Stimulated activated naive B cell treated with anti-CD40 and anti-IgM and Interleukin-4, amounts not matched to agents 10 μg/mL and 1 μg/mL and 100 μg/mL, for 72 hours (primary cell): ENCODE measurements at regions not wholly inside any gene's neighbourhood (a gene's known extent, or its start where the extent isn't known, plus 50 kb on each side); places are given as distances from the start of the nearest gene placed in this dataset.

Experiments
- ATAC-seq, 2 donors: fragments of 150-1000 bp; cut with Tn5 transposase; replicated peaks; 2 replicates each; pipeline ENCODE4 v1.10.0; 2021; ENCODE audit warnings: moderate library complexity in 1 of 2
- DNase-seq: peaks from one replicate; pipeline ENCODE4 v3.0.0; 2021
- H3K27ac Mint-ChIP-seq: one replicate; pipeline ENCODE4 v1.8.0; 2022; ENCODE audit warnings: mild to moderate bottlenecking, mixed read lengths
- H3K27me3 Mint-ChIP-seq, 2 donors: one replicate each; pipeline ENCODE4 v1.8.0; 2022; ENCODE audit warnings: mixed read lengths in 2 of 2
- H3K36me3 Mint-ChIP-seq, 2 donors: one replicate each; pipeline ENCODE4 v1.8.0; 2022; ENCODE audit warnings: mixed read lengths in 2 of 2, mild to moderate bottlenecking in 1 of 2
- H3K4me1 Mint-ChIP-seq, 2 donors: one replicate each; pipeline ENCODE4 v1.8.0; 2022; ENCODE audit warnings: mixed read lengths in 2 of 2, mild to moderate bottlenecking in 1 of 2
- H3K4me3 Mint-ChIP-seq, 2 donors: one replicate each; pipeline ENCODE4 v1.8.0; 2022; ENCODE audit warnings: mild to moderate bottlenecking in 2 of 2, mixed read lengths in 2 of 2, moderate library complexity in 1 of 2
- H3K9me3 Mint-ChIP-seq, 2 donors: one replicate each; pipeline ENCODE4 v1.8.0; 2022; ENCODE audit warnings: mixed read lengths in 2 of 2, mild to moderate bottlenecking in 1 of 2

DNA sequence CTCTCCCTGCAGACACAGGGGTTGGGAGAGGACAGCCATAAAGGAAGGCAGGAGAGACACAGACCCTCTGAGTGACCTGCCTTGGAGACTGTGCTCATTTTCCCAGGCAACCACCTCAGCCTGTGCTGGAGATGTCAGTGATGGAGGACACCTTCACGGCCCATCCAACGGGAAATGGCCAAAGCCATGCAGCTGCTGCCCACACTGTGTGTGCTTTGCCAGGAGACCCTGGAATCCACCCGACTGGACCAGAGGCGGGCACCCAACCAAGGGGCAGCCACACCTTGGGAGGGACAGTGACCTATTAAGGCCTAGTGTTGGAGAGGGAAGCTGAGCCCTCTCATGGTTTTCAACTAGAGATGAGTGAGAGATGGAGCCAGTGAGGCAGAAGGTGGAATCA lies 192.5 kb downstream of the SMAD2 start:
- no peak for DNase-seq
- H3K9me3 Mint-ChIP-seq, result peaks cover 5% of the 10 kb centered on the region in 2 donors
- no peak overlapping the region for H3K27ac Mint-ChIP-seq
- ATAC-seq, result no peak
- H3K4me1 Mint-ChIP-seq, result peaks cover 3 to 5% of the 10 kb centered on the region in 2 donors
- peaks cover 38 to 47% of the 10 kb centered on the region in 2 donors for H3K27me3 Mint-ChIP-seq
- peaks cover 4% of the 10 kb centered on the region in 2 donors for H3K36me3 Mint-ChIP-seq
- no peak overlapping the region for H3K4me3 Mint-ChIP-seq

- DNase-seq (no peak), ATAC-seq (no peak)
- Mint-ChIP-seq H3K9me3 (peaks cover 5% of the 10 kb centered on the region in 2 donors), H3K27me3 (peaks cover 43 to 47% of the 10 kb centered on the region in 2 donors), H3K4me1 (peaks cover 3 to 5% of the 10 kb centered on the region in 2 donors), H3K27ac (no peak overlapping the region), H3K36me3 (peaks cover 4% of the 10 kb centered on the region in 2 donors), H3K4me3 (no peak overlapping the region)
These were observed 193.1 kb downstream of the SMAD2 start for GRCh38 chr18:47737198-47737830.

DNA sequence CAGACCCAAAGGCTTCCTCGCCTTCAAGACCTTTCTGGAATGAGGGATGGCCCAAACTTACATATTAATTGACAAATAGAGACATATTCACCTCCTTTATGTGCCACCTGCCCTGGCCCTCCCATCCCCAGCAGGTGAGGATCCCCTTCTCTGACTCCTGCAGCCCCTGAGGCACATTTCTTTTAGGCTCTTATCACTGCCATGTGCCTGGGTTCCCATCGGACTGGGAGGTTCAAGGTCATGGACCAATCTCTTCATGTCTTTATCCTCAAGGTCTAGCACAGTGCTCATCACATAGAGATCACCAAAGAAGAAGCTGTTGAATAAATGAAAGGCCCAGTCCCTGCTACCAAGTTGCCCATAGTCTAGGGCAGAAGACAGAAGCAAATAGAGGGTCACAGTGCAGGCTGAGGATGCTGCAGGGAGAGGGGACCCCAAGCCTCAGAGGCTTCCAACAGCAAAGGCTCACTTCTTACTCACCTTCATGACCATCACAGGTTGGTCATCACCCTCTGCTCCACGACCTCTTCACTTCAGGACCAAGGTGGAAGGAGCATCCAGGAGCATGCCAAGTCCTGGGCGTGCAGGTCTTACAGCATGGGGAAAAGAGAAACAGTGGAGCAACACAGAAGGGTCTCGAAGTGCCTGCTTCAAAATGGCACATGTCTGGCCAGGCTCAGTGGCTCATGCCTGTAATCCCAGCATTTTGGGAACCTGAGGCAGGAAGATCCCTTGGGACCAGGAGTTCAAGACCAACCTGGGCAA lies 193.9 kb downstream of the SMAD2 start:
- peaks cover 3 to 5% of the 10 kb centered on the region in 2 donors for H3K4me1 Mint-ChIP-seq
- H3K27me3 Mint-ChIP-seq, result peaks cover 43 to 47% of the 10 kb centered on the region in 2 donors
- H3K36me3 Mint-ChIP-seq, result peaks cover 4% of the 10 kb centered on the region in 2 donors
- no peak overlapping the region for H3K4me3 Mint-ChIP-seq
- DNase-seq, result no peak
- H3K9me3 Mint-ChIP-seq, result peaks cover 5% of the 10 kb centered on the region in 2 donors
- ATAC-seq, result no peak
- no peak overlapping the region for H3K27ac Mint-ChIP-seq

DNA sequence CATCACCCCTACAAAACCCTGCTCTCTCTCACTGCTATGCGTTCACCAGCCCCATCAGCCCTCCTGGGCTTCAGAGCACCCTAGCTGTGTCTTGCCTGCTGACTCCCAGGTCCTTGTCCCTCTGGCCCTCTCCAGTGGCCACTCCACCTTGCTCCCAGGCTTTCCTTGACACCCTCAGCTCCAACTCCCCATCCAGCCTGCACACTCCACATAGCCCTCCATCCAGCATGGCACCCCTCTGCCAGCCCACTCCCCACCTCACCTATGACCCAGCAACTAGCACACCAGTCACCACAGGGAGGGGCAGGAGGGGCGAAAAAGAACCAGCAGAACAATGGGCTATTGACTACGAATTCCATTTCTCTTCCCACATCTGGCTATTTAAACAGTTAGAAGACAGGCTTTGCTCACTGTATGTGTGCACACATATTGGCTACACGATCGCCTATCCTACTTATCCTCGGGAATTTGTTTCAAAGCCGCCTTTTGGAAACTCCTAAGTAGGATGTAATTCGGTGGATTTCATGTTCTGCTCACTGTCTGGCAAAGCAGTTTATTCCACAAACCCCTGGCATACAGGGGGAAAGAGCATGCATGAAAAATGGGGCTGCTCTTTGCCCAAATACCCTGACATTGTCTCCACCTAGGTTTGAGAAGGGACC lies 195.3 kb downstream of the SMAD2 start:
- ATAC-seq (no peak), DNase-seq (no peak)
- Mint-ChIP-seq H3K27me3 (peaks cover 51 to 57% of the 10 kb centered on the region in 2 donors), H3K36me3 (peaks cover 4% of the 10 kb centered on the region in 2 donors), H3K4me1 (peaks cover 3 to 5% of the 10 kb centered on the region in 2 donors), H3K9me3 (peaks cover 5% of the 10 kb centered on the region in 2 donors), H3K4me3 (no peak overlapping the region), H3K27ac (no peak overlapping the region)

DNA sequence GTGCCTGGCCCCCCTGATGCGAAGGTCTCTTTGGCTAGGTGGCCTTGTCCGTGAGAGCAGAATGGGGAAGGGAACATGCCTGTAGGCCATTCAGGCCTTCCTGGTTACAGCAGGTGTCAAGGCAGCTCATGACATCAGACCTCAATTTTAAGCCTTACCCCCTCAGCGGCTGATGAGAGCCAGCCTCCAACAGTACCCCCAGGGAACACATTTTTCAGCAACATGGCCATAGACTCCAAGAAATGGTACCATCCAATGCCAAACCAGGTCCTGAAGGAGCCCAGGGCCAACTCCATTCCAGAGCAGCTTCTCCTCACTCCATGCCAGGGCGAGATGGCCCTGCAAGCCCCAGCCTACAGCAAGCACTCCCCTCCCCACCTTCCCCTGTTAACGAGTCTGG lies 199.2 kb downstream of the SMAD2 start:
- no peak for ATAC-seq
- H3K4me1 Mint-ChIP-seq, result no peaks in the 10 kb centered on the region
- H3K27ac Mint-ChIP-seq, result no peak overlapping the region
- DNase-seq, result no peak
- no peaks in the 10 kb centered on the region for H3K36me3 Mint-ChIP-seq
- no peak overlapping the region for H3K4me3 Mint-ChIP-seq
- peaks cover 37 to 52% of the 10 kb centered on the region in 2 donors for H3K27me3 Mint-ChIP-seq
- no peaks in the 10 kb centered on the region for H3K9me3 Mint-ChIP-seq

GRCh38 chr18:47730795-47731194 lies 199.7 kb downstream of the SMAD2 start:
- Mint-ChIP-seq H3K4me3 (no peak overlapping the region), H3K27me3 (peaks cover 36 to 47% of the 10 kb centered on the region in 2 donors), H3K4me1 (no peaks in the 10 kb centered on the region), H3K27ac (no peak overlapping the region), H3K36me3 (no peaks in the 10 kb centered on the region), H3K9me3 (no peaks in the 10 kb centered on the region)
- no peak for ATAC-seq
- DNase-seq, result no peak

DNA sequence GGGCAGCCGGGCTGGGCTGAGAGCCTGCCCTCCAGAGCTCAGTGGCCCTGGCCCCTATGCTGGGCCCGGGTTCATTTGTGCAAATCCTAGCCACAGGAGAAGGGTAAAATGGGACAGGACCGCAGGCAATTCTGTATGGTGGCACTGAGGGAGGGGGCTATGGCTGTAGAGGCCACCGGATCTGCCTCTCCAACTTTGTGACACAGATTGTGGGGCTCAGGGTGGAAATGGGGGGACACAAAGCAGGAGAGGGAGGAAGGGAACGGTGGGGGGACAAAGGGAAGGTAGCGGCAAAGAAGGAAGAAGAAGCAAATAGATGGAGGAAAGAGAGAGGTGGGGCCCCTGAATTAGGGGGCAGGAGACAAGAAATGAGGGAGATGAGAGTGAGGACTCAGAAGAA lies 201.1 kb downstream of the SMAD2 start:
- Mint-ChIP-seq H3K36me3 (no peaks in the 10 kb centered on the region), H3K27me3 (peaks cover 25 to 39% of the 10 kb centered on the region in 2 donors), H3K4me1 (no peaks in the 10 kb centered on the region), H3K4me3 (no peak overlapping the region), H3K27ac (no peak overlapping the region), H3K9me3 (no peaks in the 10 kb centered on the region)
- DNase-seq (no peak), ATAC-seq (no peak)

- Mint-ChIP-seq H3K4me1 (no peaks in the 10 kb centered on the region), H3K27me3 (peaks cover 21 to 38% of the 10 kb centered on the region in 2 donors), H3K27ac (no peak overlapping the region), H3K36me3 (no peaks in the 10 kb centered on the region), H3K4me3 (no peak overlapping the region), H3K9me3 (no peaks in the 10 kb centered on the region)
- no peak for DNase-seq
- no peak for ATAC-seq
These were observed 201.5 kb downstream of the SMAD2 start for GRCh38 chr18:47728921-47729320.

DNA sequence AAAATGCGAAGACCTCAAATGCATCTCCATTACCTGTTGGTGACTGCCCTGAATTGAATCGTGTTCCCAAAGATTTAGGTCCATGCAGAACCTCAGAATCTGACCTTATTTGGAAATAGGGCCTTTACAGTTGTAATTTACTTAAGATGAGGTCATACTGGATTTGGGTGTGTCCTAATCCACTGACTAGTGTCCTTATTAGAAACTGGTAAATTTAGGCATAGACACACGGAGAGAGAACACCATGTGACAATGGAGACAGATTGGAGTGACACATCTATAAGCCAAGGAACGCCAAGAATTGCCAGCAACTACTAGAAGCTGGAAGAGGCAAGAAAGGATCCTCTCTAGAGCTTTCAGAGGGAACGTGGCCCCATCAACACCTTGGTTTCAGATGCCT lies 203.1 kb downstream of the SMAD2 start:
- Mint-ChIP-seq H3K4me1 (no peaks in the 10 kb centered on the region), H3K36me3 (no peaks in the 10 kb centered on the region), H3K27me3 (peaks cover 14 to 38% of the 10 kb centered on the region in 2 donors), H3K4me3 (no peak overlapping the region), H3K9me3 (no peaks in the 10 kb centered on the region), H3K27ac (no peak overlapping the region)
- ATAC-seq, result no peak
- no peak for DNase-seq

DNA sequence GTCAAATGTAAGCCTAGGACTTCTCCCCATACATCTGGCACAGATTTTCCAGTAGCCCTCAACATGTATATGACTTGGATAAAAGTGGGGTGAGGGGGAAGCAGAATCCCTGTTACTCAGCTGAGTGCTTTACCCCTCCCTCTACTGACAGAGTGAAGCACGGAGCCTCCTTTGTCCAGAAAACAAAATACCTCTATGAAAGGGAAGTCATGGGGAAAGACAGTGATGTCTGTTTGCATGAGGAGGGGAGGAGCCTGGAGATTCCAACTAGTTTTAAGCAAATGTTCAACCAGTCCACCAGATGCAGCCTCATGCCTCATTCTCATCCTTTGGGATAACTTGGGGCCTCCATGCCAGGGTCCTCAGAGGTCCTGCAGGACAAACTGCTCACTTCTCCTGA lies 203.9 kb downstream of the SMAD2 start:
- no peak overlapping the region for H3K4me3 Mint-ChIP-seq
- H3K27ac Mint-ChIP-seq, result no peak overlapping the region
- ATAC-seq, result no peak
- H3K4me1 Mint-ChIP-seq, result no peaks in the 10 kb centered on the region
- H3K9me3 Mint-ChIP-seq, result no peaks in the 10 kb centered on the region
- DNase-seq, result no peak
- H3K36me3 Mint-ChIP-seq, result no peaks in the 10 kb centered on the region
- peaks cover 14 to 38% of the 10 kb centered on the region in 2 donors for H3K27me3 Mint-ChIP-seq

- Mint-ChIP-seq H3K36me3 (no peaks in the 10 kb centered on the region), H3K27me3 (peaks cover 15 to 39% of the 10 kb centered on the region in 2 donors), H3K4me3 (no peak overlapping the region), H3K9me3 (no peaks in the 10 kb centered on the region), H3K4me1 (no peaks in the 10 kb centered on the region), H3K27ac (no peak overlapping the region)
- DNase-seq (no peak), ATAC-seq (no peak)
These were observed 204.8 kb downstream of the SMAD2 start for GRCh38 chr18:47725656-47726055.

DNA sequence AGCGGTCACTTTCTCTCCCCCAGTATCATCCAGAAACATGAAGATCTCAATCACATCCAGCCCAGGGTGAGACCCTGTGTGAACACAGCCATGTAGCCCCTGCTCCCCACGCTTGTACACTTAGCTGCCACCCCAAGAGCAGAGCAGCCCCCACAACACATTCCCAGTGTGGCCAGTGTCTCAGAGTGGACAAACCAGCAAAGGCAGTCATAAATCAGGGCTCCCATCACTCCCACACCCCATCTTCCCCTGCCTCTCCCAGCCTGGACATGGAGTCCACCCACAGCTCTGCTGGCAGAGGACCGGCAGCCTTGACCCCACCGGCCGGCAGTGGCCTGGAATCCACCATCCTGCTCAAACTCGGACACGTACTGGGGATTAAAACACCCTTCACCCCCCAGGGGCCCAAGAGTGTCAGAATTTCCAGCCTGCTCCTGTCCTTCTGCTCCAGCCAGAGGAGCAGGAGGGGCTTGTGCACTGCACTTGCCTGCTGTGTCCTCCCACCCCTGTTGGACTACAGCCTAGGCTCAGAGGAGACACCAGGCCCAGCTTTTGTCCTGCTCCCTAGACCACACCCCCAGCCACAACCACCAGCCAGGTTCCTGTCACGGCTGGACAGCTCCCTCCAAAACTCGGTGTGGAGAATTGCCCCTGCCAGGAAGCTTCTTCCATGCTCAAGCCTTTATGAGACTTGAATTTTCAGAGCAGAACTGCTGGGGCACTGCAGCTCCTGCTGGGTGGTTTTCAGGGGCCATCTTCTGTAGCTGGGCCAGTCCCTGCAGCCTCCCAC lies 206.1 kb downstream of the SMAD2 start:
- Mint-ChIP-seq H3K27ac (no peak overlapping the region), H3K4me3 (no peak overlapping the region), H3K4me1 (no peaks in the 10 kb centered on the region), H3K9me3 (no peaks in the 10 kb centered on the region), H3K27me3 (peaks cover 14 to 37% of the 10 kb centered on the region in 2 donors), H3K36me3 (no peaks in the 10 kb centered on the region)
- DNase-seq, result no peak
- ATAC-seq, result no peak

DNA sequence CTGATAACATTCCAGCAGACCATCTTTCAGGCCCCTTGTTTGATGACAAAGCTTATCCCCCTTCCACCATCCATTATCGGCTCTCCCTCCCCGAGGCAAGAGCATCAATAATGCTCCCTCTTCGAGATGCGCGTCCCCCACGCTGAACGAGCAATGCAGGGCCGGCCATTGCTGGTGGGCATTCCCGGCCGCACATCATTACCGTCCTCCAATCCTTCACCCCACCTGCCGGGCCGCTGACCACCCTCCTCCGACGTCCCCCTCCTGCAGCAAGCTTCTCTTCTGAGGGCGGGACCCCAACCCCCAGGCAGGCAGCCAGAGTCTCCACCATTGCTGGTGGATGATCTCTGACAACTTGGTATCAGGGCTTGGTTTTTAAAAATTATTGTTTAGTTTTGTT lies 208.6 kb downstream of the SMAD2 start:
- Mint-ChIP-seq H3K4me3 (no peak overlapping the region), H3K36me3 (no peaks in the 10 kb centered on the region), H3K27ac (no peak overlapping the region)

GRCh38 chr18:47720741-47721140 lies 209.7 kb downstream of the SMAD2 start:
- Mint-ChIP-seq H3K9me3 (no peaks in the 10 kb centered on the region), H3K4me3 (no peak overlapping the region), H3K27ac (no peak overlapping the region), H3K27me3 (peaks cover 14 to 25% of the 10 kb centered on the region in 2 donors), H3K4me1 (no peaks in the 10 kb centered on the region), H3K36me3 (no peaks in the 10 kb centered on the region)
- DNase-seq (no peak), ATAC-seq (no peak)

More for the DNA sequence above, 208.6 kb downstream of the SMAD2 start:
- no peak for DNase-seq
- H3K9me3 Mint-ChIP-seq, result no peaks in the 10 kb centered on the region
- ATAC-seq, result no peak
- peaks cover 14 to 28% of the 10 kb centered on the region in 2 donors for H3K27me3 Mint-ChIP-seq
- no peaks in the 10 kb centered on the region for H3K4me1 Mint-ChIP-seq
